HepG2 (cell line): ENCODE measurements at regions not wholly inside any gene's neighbourhood (a gene's known extent, or its start where the extent isn't known, plus 50 kb on each side); places are given as distances from the start of the nearest gene placed in this dataset.

Experiments
- ATAC-seq: fragments of 200-7000 bp; cut with Tn5 transposase; 3 replicates; pipeline ENCODE4 v1.9.1; 2020; ENCODE audit warnings: mild to moderate bottlenecking, moderate library complexity
- BruUV-seq: library from RNA; stranded (reverse); fragments of 400-500 nt; replicated peaks from 2 replicates; lab custom pipeline; 2021; lab: Mats Ljungman, UMichigan
- CTCF ChIA-PET: fragments of 300-600 bp; formaldehyde crosslinking; extraction: SDS; loops from one replicate; lab custom pipeline; 2021; ENCODE audit warnings: low total read pairs, inconsistent platforms, low intra/inter-chr PET ratio; lab: Yijun Ruan, JAX
- POLR2A ChIA-PET: fragments of 350-600 bp; sonication (Branson Sonifier 250); formaldehyde crosslinking; loops from one replicate; lab custom pipeline; 2020; ENCODE audit warnings: antibody characterized with exemption, inconsistent platforms; lab: Yijun Ruan, JAX
- DNase-seq: peaks from one replicate; pipeline ENCODE4 v3.0.0-alpha.2; 2015; ENCODE audit warnings: low spot score
- FAIRE-seq: peaks from 3 replicates; lab custom pipeline; 2011; peaks lifted over from hg19 to GRCh38; lab: Jason Lieb, UNC
- H2AFZ ChIP-seq: one replicate; pipeline ENCODE4 v1.6.1; 2011; ENCODE audit warnings: low read length, inconsistent platforms
- H3K27ac ChIP-seq: fragments of 300-600 bp; 3 replicates; pipeline ENCODE4 v1.8.0; 2011; ENCODE audit warnings: mixed run types, mild to moderate bottlenecking, mixed read lengths, low read length, inconsistent platforms; ENCODE audit not compliant: insufficient read depth; ENCODE audit errors: extremely low read length
- H3K27me3 ChIP-seq, 2 experiments: fragments of 200-600 bp in 1 of 2; 2 replicates in 1 of 2; 3 replicates in 1 of 2; pipeline versions ENCODE4 v1.6.0 to v1.8.0; 2011; ENCODE audit warnings: low read length in 2 of 2, mild to moderate bottlenecking in 2 of 2, moderate library complexity in 2 of 2, inconsistent platforms in 1 of 2; ENCODE audit not compliant: insufficient read depth in 2 of 2, control insufficient read depth in 1 of 2
- H3K36me3 ChIP-seq, 2 experiments: fragments of 200-600 bp in 1 of 2; replicated peaks in 1 of 2; 2 replicates in 1 of 2; 3 replicates in 1 of 2; pipeline versions ENCODE4 v1.5.1 to v1.8.0; 2011; ENCODE audit warnings: low read length in 2 of 2, inconsistent platforms in 1 of 2; ENCODE audit not compliant: insufficient read depth in 2 of 2, control insufficient read depth in 1 of 2
- H3K4me1 ChIP-seq: 2 replicates; pipeline ENCODE4 v1.5.1; 2012; ENCODE audit warnings: low read length, inconsistent platforms; ENCODE audit not compliant: insufficient read depth
- H3K4me2 ChIP-seq: 2 replicates; pipeline ENCODE4 v1.6.0; 2011; ENCODE audit warnings: low read depth, low read length, inconsistent platforms
- H3K4me3 ChIP-seq, 3 experiments: fragments of 200-600 bp in 1 of 3; sonication (generic), shearing (Covaris generic) in 1 of 3; replicated peaks in 1 of 3; 2 replicates each; pipeline ENCODE4 v1.5.1; 2011 to 2016; ENCODE audit warnings: low read length in 3 of 3, inconsistent platforms in 2 of 3, low read depth in 2 of 3, mild to moderate bottlenecking in 2 of 3, control low read depth in 1 of 3, mixed read lengths in 1 of 3; ENCODE audit not compliant: insufficient read depth in 1 of 3
- H3K79me2 ChIP-seq: one replicate; pipeline ENCODE4 v1.6.1; 2011; ENCODE audit warnings: low read length, inconsistent platforms; ENCODE audit not compliant: insufficient read depth
- H3K9ac ChIP-seq: 2 replicates; pipeline ENCODE4 v1.6.0; 2011; ENCODE audit warnings: mild to moderate bottlenecking, low read depth, low read length, inconsistent platforms; ENCODE audit not compliant: insufficient read depth
- H3K9me3 ChIP-seq: 2 replicates; pipeline ENCODE4 v1.5.1; 2012; ENCODE audit warnings: mild to moderate bottlenecking, low read length
- H4K20me1 ChIP-seq: 2 replicates; pipeline ENCODE4 v1.6.0; 2011; ENCODE audit warnings: inconsistent platforms, mild to moderate bottlenecking, low read length, moderate library complexity; ENCODE audit not compliant: insufficient read depth
- AKAP8 ChIP-seq: sonication (generic); formaldehyde crosslinking; IDR thresholded peaks from 2 replicates; pipeline ENCODE4 v1.5.1; 2020; ENCODE audit warnings: mild to moderate bottlenecking, missing genetic modification reagents
- GFI1 ChIP-seq: sonication (generic); formaldehyde crosslinking; IDR thresholded peaks from 2 replicates; pipeline ENCODE4 v1.5.0; 2020; ENCODE audit warnings: missing genetic modification reagents, mild to moderate bottlenecking, borderline replicate concordance
- PCBP2 ChIP-seq: fragments of 200-400 bp; formaldehyde crosslinking; optimal IDR thresholded peaks from 2 replicates; pipeline ENCODE3; 2018; ENCODE audit warnings: low read length, low read depth; ENCODE audit not compliant: poor library complexity, severe bottlenecking
- ZKSCAN8 ChIP-seq: IDR thresholded peaks from 2 replicates; pipeline ENCODE4 v1.6.1; 2016; ENCODE audit warnings: borderline replicate concordance, missing genetic modification reagents, missing compliant biosample characterization
- ZNF207 ChIP-seq: fragments of 450-650 bp; IDR thresholded peaks from 2 replicates; pipeline ENCODE4 v1.6.1; 2016; ENCODE audit warnings: antibody characterized with exemption, borderline replicate concordance
- ZNF543 ChIP-seq: sonication (generic); formaldehyde crosslinking; IDR thresholded peaks from 2 replicates; pipeline ENCODE4 v1.4.0; 2020; ENCODE audit warnings: mild to moderate bottlenecking, missing genetic modification reagents
- ZNF549 ChIP-seq: sonication (generic); formaldehyde crosslinking; IDR thresholded peaks from 2 replicates; pipeline ENCODE4 v1.5.0; 2020; ENCODE audit warnings: missing genetic modification reagents
- WGBS: methylation state at CpG from one replicate; pipeline ENCODE4 v1.1.6; 2017; ENCODE audit warnings: low lambda C conversion rate; 5-methylcytosine and 5-hydroxymethylcytosine counted together
- in situ Hi-C: cut with HindIII; loops from 2 replicates; pipeline ENCODE4 v1.10.0; 2017; ENCODE audit warnings: low pct_unique_long_range_greater_than_20kb; ENCODE audit not compliant: extremely low pct_ligation_motif_present
- intact Hi-C: fragments of 100-400 bp; cut with micrococcal nuclease; formaldehyde crosslinking; loops from one replicate; pipeline ENCODE4 v1.10.0; 2022; ENCODE audit not compliant: unreplicated experiment
- TF ChIP-seq, protein P1 (sequence below): sonication (generic); formaldehyde crosslinking; conservative IDR thresholded peaks from 2 replicates; pipeline ENCODE4 v1.4.0; 2020; ENCODE audit warnings: missing genetic modification reagents
- TF ChIP-seq, protein P2 (sequence below): IDR thresholded peaks from 2 replicates; pipeline ENCODE4 v1.6.1; 2018; ENCODE audit warnings: missing genetic modification reagents, mild to moderate bottlenecking, missing compliant biosample characterization

DNA sequence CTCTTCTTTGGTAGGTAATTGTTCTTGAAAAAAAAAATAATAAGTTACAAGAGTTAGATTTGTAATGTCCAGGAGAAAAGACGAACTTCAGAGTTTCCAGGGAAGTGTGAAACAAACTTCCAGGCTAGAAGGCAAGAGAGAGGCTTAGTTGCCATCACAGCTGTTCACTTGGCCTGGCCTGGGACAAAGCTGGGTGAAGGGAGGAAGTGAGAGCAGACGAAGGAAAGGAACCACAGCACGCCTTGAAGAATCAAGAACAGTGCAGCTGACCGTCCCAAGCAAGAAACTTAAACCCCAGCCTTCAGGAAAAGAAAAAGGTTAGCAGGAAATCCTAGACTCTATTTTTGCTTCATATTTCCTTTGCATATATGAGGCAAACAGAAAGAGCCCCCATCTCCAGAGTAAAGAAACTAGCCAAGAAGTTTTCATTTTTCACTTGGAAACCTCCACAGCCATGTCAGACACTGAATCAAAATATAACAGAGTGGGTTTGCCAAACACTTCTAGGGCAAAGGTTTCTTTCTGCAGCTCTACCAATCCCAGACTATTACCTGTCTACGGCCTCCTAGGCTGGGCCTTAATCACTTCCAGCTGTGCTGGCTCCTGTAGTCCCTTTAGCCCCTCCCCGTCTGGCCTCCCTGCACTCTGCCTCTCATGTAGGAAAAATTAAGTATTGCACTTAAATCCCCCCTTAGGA, 209.6 kb downstream of the SPATA18 start:
- H3K27ac ChIP-seq: no peak overlapping the region
- H3K27me3 ChIP-seq: no peaks in the 10 kb centered on the region; a peak in 1 of 5 replicates
- H2AFZ ChIP-seq: no peak overlapping the region
- POLR2A ChIA-PET: no interaction called here
- H3K79me2 ChIP-seq: no peaks in the 10 kb centered on the region
- no TSS peak for BruUV-seq
- H3K9me3 ChIP-seq: no peaks in the 10 kb centered on the region
- no peak for ATAC-seq
- no peaks in the 10 kb centered on the region for H4K20me1 ChIP-seq
- no peak overlapping the region for H3K4me3 ChIP-seq
- no peak for DNase-seq
- no peak overlapping the region for H3K9ac ChIP-seq
- no peak for TF ChIP-seq ZNF207
- TF ChIP-seq ZNF543 (CRISPR knock-in tag): no peak
- no peak for TF ChIP-seq ZNF549 (CRISPR knock-in tag)
- TF ChIP-seq, protein P1, sequence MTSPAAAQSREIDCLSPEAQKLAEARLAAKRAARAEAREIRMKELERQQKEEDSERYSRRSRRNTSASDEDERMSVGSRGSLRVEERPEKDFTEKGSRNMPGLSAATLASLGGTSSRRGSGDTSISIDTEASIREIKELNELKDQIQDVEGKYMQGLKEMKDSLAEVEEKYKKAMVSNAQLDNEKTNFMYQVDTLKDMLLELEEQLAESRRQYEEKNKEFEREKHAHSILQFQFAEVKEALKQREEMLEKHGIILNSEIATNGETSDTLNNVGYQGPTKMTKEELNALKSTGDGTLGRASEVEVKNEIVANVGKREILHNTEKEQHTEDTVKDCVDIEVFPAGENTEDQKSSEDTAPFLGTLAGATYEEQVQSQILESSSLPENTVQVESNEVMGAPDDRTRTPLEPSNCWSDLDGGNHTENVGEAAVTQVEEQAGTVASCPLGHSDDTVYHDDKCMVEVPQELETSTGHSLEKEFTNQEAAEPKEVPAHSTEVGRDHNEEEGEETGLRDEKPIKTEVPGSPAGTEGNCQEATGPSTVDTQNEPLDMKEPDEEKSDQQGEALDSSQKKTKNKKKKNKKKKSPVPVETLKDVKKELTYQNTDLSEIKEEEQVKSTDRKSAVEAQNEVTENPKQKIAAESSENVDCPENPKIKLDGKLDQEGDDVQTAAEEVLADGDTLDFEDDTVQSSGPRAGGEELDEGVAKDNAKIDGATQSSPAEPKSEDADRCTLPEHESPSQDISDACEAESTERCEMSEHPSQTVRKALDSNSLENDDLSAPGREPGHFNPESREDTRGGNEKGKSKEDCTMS: no peak
- no peak for TF ChIP-seq PCBP2
- no peak for TF ChIP-seq AKAP8
- no peak for TF ChIP-seq GFI1 (CRISPR knock-in tag)
- TF ChIP-seq, protein P2, sequence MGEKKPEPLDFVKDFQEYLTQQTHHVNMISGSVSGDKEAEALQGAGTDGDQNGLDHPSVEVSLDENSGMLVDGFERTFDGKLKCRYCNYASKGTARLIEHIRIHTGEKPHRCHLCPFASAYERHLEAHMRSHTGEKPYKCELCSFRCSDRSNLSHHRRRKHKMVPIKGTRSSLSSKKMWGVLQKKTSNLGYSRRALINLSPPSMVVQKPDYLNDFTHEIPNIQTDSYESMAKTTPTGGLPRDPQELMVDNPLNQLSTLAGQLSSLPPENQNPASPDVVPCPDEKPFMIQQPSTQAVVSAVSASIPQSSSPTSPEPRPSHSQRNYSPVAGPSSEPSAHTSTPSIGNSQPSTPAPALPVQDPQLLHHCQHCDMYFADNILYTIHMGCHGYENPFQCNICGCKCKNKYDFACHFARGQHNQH (CRISPR knock-in tag): no peak
- no peak for TF ChIP-seq ZKSCAN8 (CRISPR knock-in tag)
- WGBS: 2% methylated on average over 6 of the region's 6 CpGs
- in situ Hi-C loops: no loop called here
- intact Hi-C loops: no loop called here
- H3K4me2 ChIP-seq: no peak overlapping the region
- CTCF ChIA-PET: no interaction called here
- no peaks in the 10 kb centered on the region for H3K36me3 ChIP-seq
- FAIRE-seq: no peak
- no peaks in the 10 kb centered on the region for H3K4me1 ChIP-seq
